Hypothalamus (tissue), 51 donors: ENCODE measurements at regions not wholly inside any gene's neighbourhood (a gene's known extent, or its start where the extent isn't known, plus 50 kb on each side); places are given as distances from the start of the nearest gene placed in this dataset.
"Not testable (repeated sequence)": the region's sequence is repeated elsewhere in the genome, so short reads cannot be mapped to it uniquely, and the experiment has no call there.

Experiments
- DNase-seq, 51 donors: peaks; one replicate each; lab custom pipeline; 2025; lab: John Stamatoyannopoulos, UW

GRCh38 chr5:89071941-89072331, 189.0 kb upstream of the MEF2C start:
- DNase-seq, result no peak

GRCh38 chr5:89071101-89071940, 188.3 kb upstream of the MEF2C start:
- DNase-seq, result no peak

- no peak for DNase-seq
Observed at GRCh38 chr5:89069591-89069990, 186.6 kb upstream of the MEF2C start.

- DNase-seq, result no peak
Observed at GRCh38 chr5:89067362-89067761, 184.4 kb upstream of the MEF2C start.

- no peak for DNase-seq
Observed at GRCh38 chr5:89065919-89066318, 182.9 kb upstream of the MEF2C start.

- no peak for DNase-seq
Observed at GRCh38 chr5:89064736-89065135, 181.8 kb upstream of the MEF2C start.

GRCh38 chr5:89064054-89064453, 181.1 kb upstream of the MEF2C start:
- no peak for DNase-seq

GRCh38 chr5:89060768-89061167, 177.8 kb upstream of the MEF2C start:
- DNase-seq, result no peak

- no peak for DNase-seq
Observed at GRCh38 chr5:89059274-89059673, 176.3 kb upstream of the MEF2C start.

- no peak for DNase-seq
Observed at GRCh38 chr5:89055695-89056085, 172.7 kb upstream of the MEF2C start.

GRCh38 chr5:89055015-89055694, 172.2 kb upstream of the MEF2C start:
- DNase-seq, result no peak

GRCh38 chr5:89053547-89053946, 170.6 kb upstream of the MEF2C start:
- DNase-seq, result no peak

GRCh38 chr5:89050062-89050461, 167.1 kb upstream of the MEF2C start:
- DNase-seq, result not testable (repeated sequence)

GRCh38 chr5:89047571-89047970, 164.6 kb upstream of the MEF2C start:
- DNase-seq, result no peak

- DNase-seq, result no peak
Observed at GRCh38 chr5:89045216-89045615, 162.2 kb upstream of the MEF2C start.

- DNase-seq, result no peak
Observed at GRCh38 chr5:89044674-89045200, 161.8 kb upstream of the MEF2C start.

- DNase-seq, result no peak
Observed at GRCh38 chr5:89043676-89044075, 160.7 kb upstream of the MEF2C start.

GRCh38 chr5:89042746-89043145, 159.8 kb upstream of the MEF2C start:
- no peak for DNase-seq

GRCh38 chr5:89041976-89042375, 159.0 kb upstream of the MEF2C start:
- no peak for DNase-seq

- DNase-seq, result no peak
Observed at GRCh38 chr5:89041249-89041779, 158.3 kb upstream of the MEF2C start.

- no peak for DNase-seq
Observed at GRCh38 chr5:89036704-89037489, 153.9 kb upstream of the MEF2C start.
